ENCODE measurements at regions not wholly inside any gene's neighbourhood (a gene's known extent, or its start where the extent isn't known, plus 50 kb on each side); places are given as distances from the start of the nearest gene placed in this dataset.

DNA sequence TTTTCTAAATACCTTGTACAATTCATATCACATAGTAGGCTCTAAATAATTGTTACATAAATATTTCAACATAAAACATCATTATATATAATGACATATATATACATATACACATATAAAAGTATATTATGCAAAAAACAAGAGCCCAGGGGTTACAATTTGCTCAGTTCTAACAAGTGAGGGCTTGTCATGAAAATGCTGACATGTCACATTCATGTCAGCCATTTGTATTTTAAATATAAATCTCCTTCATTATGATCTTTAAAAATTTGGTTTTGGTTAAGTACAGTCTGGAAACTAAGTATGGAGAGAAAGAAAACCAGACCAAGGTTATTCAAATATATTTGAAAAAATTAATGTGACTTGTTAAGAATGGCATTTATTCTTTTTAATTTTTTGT lies 2745.4 kb downstream of the PCDH7 start:
- H2AFZ ChIP-seq (ENCODE audit: low read length), result no peak overlapping the region
- H3K4me1 ChIP-seq (ENCODE audit: control insufficient read depth, extremely low read depth, insufficient read depth, low read length), result no peaks in the 10 kb centered on the region
- H3K27me3 ChIP-seq (ENCODE audit: control insufficient read depth, insufficient read depth, low read length), result no peaks in the 10 kb centered on the region
- no peak overlapping the region for H3K4me2 ChIP-seq (ENCODE audit: extremely low read depth, insufficient read depth, low read length)
- H3K79me2 ChIP-seq (ENCODE audit: control insufficient read depth, insufficient read depth, low read length), result no peaks in the 10 kb centered on the region
- DNase-seq (ENCODE audit: low read depth in 2 of 2), result no peak
- H3K9ac ChIP-seq (ENCODE audit: insufficient read depth, low read length), result no peak overlapping the region
- no peaks in the 10 kb centered on the region for H3K36me3 ChIP-seq (ENCODE audit: control insufficient read depth, insufficient read depth, low read length)
- no peak overlapping the region for H3K27ac ChIP-seq (ENCODE audit: insufficient read depth, low read length)
- no peaks in the 10 kb centered on the region for H4K20me1 ChIP-seq (ENCODE audit: control insufficient read depth, extremely low read depth, insufficient read depth, low read length)
- H3K9me3 ChIP-seq (ENCODE audit: control insufficient read depth, insufficient read depth, low read depth, low read length), result no peaks in the 10 kb centered on the region
- H3K4me3 ChIP-seq (replicated peaks in 1 of 4; ENCODE audit: control extremely low read depth in 1 of 4, insufficient read depth in 1 of 4, low read depth in 3 of 4, low read length in 4 of 4), result no peak overlapping the region
- no peak for TF ChIP-seq EZH2 (IDR thresholded peaks at IDR 0.05; ENCODE audit: low read length, missing control alignments)
- TF ChIP-seq, protein P1, sequence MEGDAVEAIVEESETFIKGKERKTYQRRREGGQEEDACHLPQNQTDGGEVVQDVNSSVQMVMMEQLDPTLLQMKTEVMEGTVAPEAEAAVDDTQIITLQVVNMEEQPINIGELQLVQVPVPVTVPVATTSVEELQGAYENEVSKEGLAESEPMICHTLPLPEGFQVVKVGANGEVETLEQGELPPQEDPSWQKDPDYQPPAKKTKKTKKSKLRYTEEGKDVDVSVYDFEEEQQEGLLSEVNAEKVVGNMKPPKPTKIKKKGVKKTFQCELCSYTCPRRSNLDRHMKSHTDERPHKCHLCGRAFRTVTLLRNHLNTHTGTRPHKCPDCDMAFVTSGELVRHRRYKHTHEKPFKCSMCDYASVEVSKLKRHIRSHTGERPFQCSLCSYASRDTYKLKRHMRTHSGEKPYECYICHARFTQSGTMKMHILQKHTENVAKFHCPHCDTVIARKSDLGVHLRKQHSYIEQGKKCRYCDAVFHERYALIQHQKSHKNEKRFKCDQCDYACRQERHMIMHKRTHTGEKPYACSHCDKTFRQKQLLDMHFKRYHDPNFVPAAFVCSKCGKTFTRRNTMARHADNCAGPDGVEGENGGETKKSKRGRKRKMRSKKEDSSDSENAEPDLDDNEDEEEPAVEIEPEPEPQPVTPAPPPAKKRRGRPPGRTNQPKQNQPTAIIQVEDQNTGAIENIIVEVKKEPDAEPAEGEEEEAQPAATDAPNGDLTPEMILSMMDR (conservative IDR thresholded peaks at IDR 0.05 in 1 of 2, IDR thresholded peaks at IDR 0.05 in 1 of 2; ENCODE audit: low read depth in 1 of 2, low read length in 2 of 2), result no peak

- DNase-seq (ENCODE audit: low read depth in 2 of 2), result no peak
- Histone ChIP-seq H3K9ac (ENCODE audit: insufficient read depth, low read length) (no peak overlapping the region), H2AFZ (ENCODE audit: low read length) (no peak overlapping the region), H3K4me1 (ENCODE audit: control insufficient read depth, extremely low read depth, insufficient read depth, low read length) (no peaks in the 10 kb centered on the region), H3K9me3 (ENCODE audit: control insufficient read depth, insufficient read depth, low read depth, low read length) (no peaks in the 10 kb centered on the region), H3K36me3 (ENCODE audit: control insufficient read depth, insufficient read depth, low read length) (no peaks in the 10 kb centered on the region), H4K20me1 (ENCODE audit: control insufficient read depth, extremely low read depth, insufficient read depth, low read length) (no peaks in the 10 kb centered on the region), H3K27ac (ENCODE audit: insufficient read depth, low read length) (no peak overlapping the region), H3K27me3 (ENCODE audit: control insufficient read depth, insufficient read depth, low read length) (no peaks in the 10 kb centered on the region), H3K79me2 (ENCODE audit: control insufficient read depth, insufficient read depth, low read length) (no peaks in the 10 kb centered on the region), H3K4me3 (replicated peaks in 1 of 4; ENCODE audit: control extremely low read depth in 1 of 4, insufficient read depth in 1 of 4, low read depth in 3 of 4, low read length in 4 of 4) (no peak overlapping the region), H3K4me2 (ENCODE audit: extremely low read depth, insufficient read depth, low read length) (no peak overlapping the region)
- TF ChIP-seq, protein P1 (conservative IDR thresholded peaks at IDR 0.05 in 1 of 2, IDR thresholded peaks at IDR 0.05 in 1 of 2; ENCODE audit: low read depth in 1 of 2, low read length in 2 of 2), result no peak
- no peak for TF ChIP-seq EZH2 (IDR thresholded peaks at IDR 0.05; ENCODE audit: low read length, missing control alignments)
These were observed 2747.1 kb downstream of the PCDH7 start for GRCh38 chr4:33467291-33467690.

- Histone ChIP-seq H4K20me1 (ENCODE audit: control insufficient read depth, extremely low read depth, insufficient read depth, low read length) (no peaks in the 10 kb centered on the region), H3K36me3 (ENCODE audit: control insufficient read depth, insufficient read depth, low read length) (no peaks in the 10 kb centered on the region), H3K27me3 (ENCODE audit: control insufficient read depth, insufficient read depth, low read length) (no peaks in the 10 kb centered on the region), H3K4me1 (ENCODE audit: control insufficient read depth, extremely low read depth, insufficient read depth, low read length) (no peaks in the 10 kb centered on the region), H3K4me3 (replicated peaks in 1 of 4; ENCODE audit: control extremely low read depth in 1 of 4, insufficient read depth in 1 of 4, low read depth in 3 of 4, low read length in 4 of 4) (no peak overlapping the region), H3K79me2 (ENCODE audit: control insufficient read depth, insufficient read depth, low read length) (no peaks in the 10 kb centered on the region), H3K9me3 (ENCODE audit: control insufficient read depth, insufficient read depth, low read depth, low read length) (no peaks in the 10 kb centered on the region), H2AFZ (ENCODE audit: low read length) (no peak overlapping the region), H3K27ac (ENCODE audit: insufficient read depth, low read length) (no peak overlapping the region), H3K9ac (ENCODE audit: insufficient read depth, low read length) (no peak overlapping the region), H3K4me2 (ENCODE audit: extremely low read depth, insufficient read depth, low read length) (no peak overlapping the region)
- no peak for DNase-seq (ENCODE audit: low read depth in 2 of 2)
- TF ChIP-seq, protein P1 (conservative IDR thresholded peaks at IDR 0.05 in 1 of 2, IDR thresholded peaks at IDR 0.05 in 1 of 2; ENCODE audit: low read depth in 1 of 2, low read length in 2 of 2), result no peak
- TF ChIP-seq EZH2 (IDR thresholded peaks at IDR 0.05; ENCODE audit: low read length, missing control alignments), result no peak
These were observed 2750.6 kb downstream of the PCDH7 start for GRCh38 chr4:33470805-33471204.

Measured in fibroblast of lung (primary cell).